Testis (tissue), 2 donors: ENCODE measurements at regions not wholly inside any gene's neighbourhood (a gene's known extent, or its start where the extent isn't known, plus 50 kb on each side); places are given as distances from the start of the nearest gene placed in this dataset.

Experiments
- CTCF ChIP-seq, 3 experiments: fragments of 450-650 bp in 2 of 3; fragments of 200-600 bp in 1 of 3; sonication (generic) in 1 of 3; IDR thresholded peaks; one replicate each; pipeline ENCODE4 v1.5.1; 2016 to 2019; ENCODE audit warnings: antibody characterized with exemption in 3 of 3, mild to moderate bottlenecking in 2 of 3, moderate library complexity in 1 of 3
- POLR2A ChIP-seq: fragments of 450-650 bp; IDR thresholded peaks from one replicate; pipeline ENCODE4 v1.6.1; 2017; ENCODE audit warnings: antibody characterized with exemption, mild to moderate bottlenecking, moderate library complexity

GRCh38 chr12:16893426-16893825 lies 287.5 kb upstream of the LMO3 start:
- no peak for TF ChIP-seq POLR2A
- no peak for TF ChIP-seq CTCF (IDR thresholded peaks at IDR 0.05)
